ENCODE measurements at regions not wholly inside any gene's neighbourhood (a gene's known extent, or its start where the extent isn't known, plus 50 kb on each side); places are given as distances from the start of the nearest gene placed in this dataset.

GRCh38 chr13:90746230-90746629 is 601.3 kb upstream of the MIR17HG start:
- DNase-seq (ENCODE audit: low spot score): no peak

GRCh38 chr13:90750021-90750420 is 597.5 kb upstream of the MIR17HG start:
- DNase-seq (ENCODE audit: low spot score): no peak

- DNase-seq (ENCODE audit: low spot score): no peak
Measured at GRCh38 chr13:90751026-90751425, 596.5 kb upstream of the MIR17HG start.

GRCh38 chr13:90752070-90752469 is 595.4 kb upstream of the MIR17HG start:
- DNase-seq (ENCODE audit: low spot score): no peak

- no peak for DNase-seq (ENCODE audit: low spot score)
Measured at GRCh38 chr13:90757127-90757680, 590.3 kb upstream of the MIR17HG start.

GRCh38 chr13:90760639-90761038 is 586.8 kb upstream of the MIR17HG start:
- DNase-seq (ENCODE audit: low spot score): no peak

- DNase-seq (ENCODE audit: low spot score): no peak
Measured at GRCh38 chr13:90763476-90764150, 583.9 kb upstream of the MIR17HG start.

- no peak for DNase-seq (ENCODE audit: low spot score)
Measured at GRCh38 chr13:90766386-90766902, 581.0 kb upstream of the MIR17HG start.

- no peak for DNase-seq (ENCODE audit: low spot score)
Measured at GRCh38 chr13:90768116-90768515, 579.4 kb upstream of the MIR17HG start.

- DNase-seq (ENCODE audit: low spot score): no peak
Measured at GRCh38 chr13:90769387-90769786, 578.1 kb upstream of the MIR17HG start.

GRCh38 chr13:90770334-90770733 is 577.2 kb upstream of the MIR17HG start:
- no peak for DNase-seq (ENCODE audit: low spot score)

- no peak for DNase-seq (ENCODE audit: low spot score)
Measured at GRCh38 chr13:90773681-90774080, 573.8 kb upstream of the MIR17HG start.

GRCh38 chr13:90776051-90776748 is 571.3 kb upstream of the MIR17HG start:
- no peak for DNase-seq (ENCODE audit: low spot score)

GRCh38 chr13:90783273-90783672 is 564.2 kb upstream of the MIR17HG start:
- no peak for DNase-seq (ENCODE audit: low spot score)

GRCh38 chr13:90787007-90787406 is 560.5 kb upstream of the MIR17HG start:
- DNase-seq (ENCODE audit: low spot score): no peak

- DNase-seq (ENCODE audit: low spot score): no peak
Measured at GRCh38 chr13:90792335-90792734, 555.2 kb upstream of the MIR17HG start.

- DNase-seq (ENCODE audit: low spot score): no peak
Measured at GRCh38 chr13:90793261-90793820, 554.1 kb upstream of the MIR17HG start.

GRCh38 chr13:90796474-90796873 is 551.0 kb upstream of the MIR17HG start:
- DNase-seq (ENCODE audit: low spot score): no peak

- DNase-seq (ENCODE audit: low spot score): no peak
Measured at GRCh38 chr13:90797335-90797734, 550.2 kb upstream of the MIR17HG start.

GRCh38 chr13:90798381-90798780 is 549.1 kb upstream of the MIR17HG start:
- DNase-seq (ENCODE audit: low spot score): no peak

- peak; percentile 44 for DNase-seq (ENCODE audit: low spot score)
Measured at GRCh38 chr13:90800082-90800746, 547.3 kb upstream of the MIR17HG start.

- no peak for DNase-seq (ENCODE audit: low spot score)
Measured at GRCh38 chr13:90801621-90802020, 545.9 kb upstream of the MIR17HG start.
